ENCODE measurements at regions not wholly inside any gene's neighbourhood (a gene's known extent, or its start where the extent isn't known, plus 50 kb on each side); places are given as distances from the start of the nearest gene placed in this dataset.

DNA sequence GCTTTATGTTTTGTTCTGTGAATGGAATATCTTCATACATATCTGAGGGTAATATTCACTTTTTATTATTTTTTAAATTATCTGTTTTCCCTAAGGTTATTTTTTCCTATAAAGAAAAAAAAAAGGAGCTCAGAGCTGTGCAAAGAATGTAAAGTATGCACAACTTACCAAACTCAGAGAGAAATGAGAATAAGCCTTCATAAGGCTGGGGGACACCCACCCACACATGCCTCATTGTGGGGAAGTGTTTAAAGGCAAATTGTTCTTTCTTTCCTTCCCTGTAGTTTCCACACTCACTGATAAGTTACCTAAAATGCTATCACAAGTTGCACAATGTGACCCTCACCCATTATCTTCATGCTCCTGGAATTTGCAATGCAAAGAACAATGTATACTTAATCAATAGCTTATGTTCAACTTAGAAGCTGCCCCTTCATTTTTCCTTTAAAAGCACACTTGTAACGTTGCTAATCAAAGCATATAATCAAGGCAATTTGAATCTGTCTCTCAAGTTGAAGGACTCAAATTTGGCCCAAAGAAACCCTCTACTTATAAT is 108.1 kb downstream of the GNAT3 start:
- Histone ChIP-seq H3K27me3 (ENCODE audit: insufficient read depth in 3 of 3, low read length in 2 of 3) (no peaks in the 10 kb centered on the region), H3K27ac (no peak overlapping the region), H3K9me3 (no peaks in the 10 kb centered on the region), H3K4me1 (no peaks in the 10 kb centered on the region), H3K36me3 (ENCODE audit: insufficient read depth in 1 of 2, low read depth in 1 of 2) (no peaks in the 10 kb centered on the region), H3K4me3 (no peak overlapping the region)
- DNase-seq (no peak), ATAC-seq (no peak)
- TF ChIP-seq, protein P1, sequence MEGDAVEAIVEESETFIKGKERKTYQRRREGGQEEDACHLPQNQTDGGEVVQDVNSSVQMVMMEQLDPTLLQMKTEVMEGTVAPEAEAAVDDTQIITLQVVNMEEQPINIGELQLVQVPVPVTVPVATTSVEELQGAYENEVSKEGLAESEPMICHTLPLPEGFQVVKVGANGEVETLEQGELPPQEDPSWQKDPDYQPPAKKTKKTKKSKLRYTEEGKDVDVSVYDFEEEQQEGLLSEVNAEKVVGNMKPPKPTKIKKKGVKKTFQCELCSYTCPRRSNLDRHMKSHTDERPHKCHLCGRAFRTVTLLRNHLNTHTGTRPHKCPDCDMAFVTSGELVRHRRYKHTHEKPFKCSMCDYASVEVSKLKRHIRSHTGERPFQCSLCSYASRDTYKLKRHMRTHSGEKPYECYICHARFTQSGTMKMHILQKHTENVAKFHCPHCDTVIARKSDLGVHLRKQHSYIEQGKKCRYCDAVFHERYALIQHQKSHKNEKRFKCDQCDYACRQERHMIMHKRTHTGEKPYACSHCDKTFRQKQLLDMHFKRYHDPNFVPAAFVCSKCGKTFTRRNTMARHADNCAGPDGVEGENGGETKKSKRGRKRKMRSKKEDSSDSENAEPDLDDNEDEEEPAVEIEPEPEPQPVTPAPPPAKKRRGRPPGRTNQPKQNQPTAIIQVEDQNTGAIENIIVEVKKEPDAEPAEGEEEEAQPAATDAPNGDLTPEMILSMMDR (IDR thresholded peaks at IDR 0.05), result no peak
- intact Hi-C loops (cut with DNase I), result no loop called here
- whole genome bisulfite sequencing, 3 donors, result 33 to 49% (median 40%) methylated on average over 1 of the region's 1 CpG

DNA sequence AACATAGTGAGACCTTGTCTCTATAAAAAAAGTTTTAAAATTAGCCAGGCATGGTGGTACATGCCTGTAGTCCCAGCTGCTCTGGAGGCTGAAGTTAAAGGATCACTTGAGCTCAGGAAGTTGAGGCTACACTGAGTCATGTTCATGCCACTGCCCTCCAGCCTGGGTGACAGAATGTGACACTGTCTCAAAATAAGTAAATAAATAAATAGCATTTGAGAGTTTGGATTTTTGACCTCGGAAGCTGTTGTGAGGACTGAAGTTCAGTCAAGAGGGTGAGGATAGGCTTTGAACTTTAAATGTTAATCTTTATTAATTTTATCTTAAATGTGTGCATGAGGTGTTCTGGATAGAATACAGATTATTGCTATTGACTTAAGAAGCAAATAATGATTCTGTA is 110.2 kb downstream of the GNAT3 start:
- DNase-seq (no peak), ATAC-seq (no peak)
- no peaks in the 10 kb centered on the region for H3K4me1 ChIP-seq
- H3K36me3 ChIP-seq (ENCODE audit: insufficient read depth in 1 of 2, low read depth in 1 of 2), result no peaks in the 10 kb centered on the region
- H3K27ac ChIP-seq, result no peak overlapping the region
- TF ChIP-seq, protein P1 (IDR thresholded peaks at IDR 0.05), result no peak
- no peak overlapping the region for H3K4me3 ChIP-seq
- WGBS, 3 donors, result 89 to 92% (median 92%) methylated on average over 1 of the region's 1 CpG
- intact Hi-C loops (cut with DNase I), result no loop called here
- H3K27me3 ChIP-seq (ENCODE audit: insufficient read depth in 3 of 3, low read length in 2 of 3), result no peaks in the 10 kb centered on the region
- H3K9me3 ChIP-seq, result no peaks in the 10 kb centered on the region

DNA sequence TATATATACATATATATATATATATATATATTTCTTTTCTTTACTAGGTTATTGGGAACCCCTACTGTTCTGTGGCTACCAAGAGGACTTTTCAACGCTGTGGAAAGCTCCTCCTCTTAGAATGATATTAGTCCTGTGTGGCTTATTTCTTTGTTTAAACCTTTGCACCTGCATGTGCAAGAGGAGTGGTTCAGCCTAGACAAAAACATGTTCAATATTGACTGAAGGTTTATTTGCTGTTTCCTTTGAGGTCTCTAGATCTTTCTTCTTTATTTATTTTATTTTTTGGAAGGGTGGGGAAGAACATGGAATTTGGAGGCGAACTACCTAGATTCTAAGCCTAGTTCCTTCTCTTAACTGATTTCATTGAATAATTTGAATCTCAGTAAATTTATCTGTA is 118.1 kb downstream of the GNAT3 start:
- WGBS, 3 donors, result 81 to 83% (median 82%) methylated on average over 2 of the region's 2 CpGs
- intact Hi-C loops (cut with DNase I), result loop anchor here (2.0 to 10.0 kb wide), 4 partner anchors 259 to 336 kb away; partner anchors contain the start of gene GNAI1 (in 1 of the 2)
- Histone ChIP-seq H3K4me1 (no peaks in the 10 kb centered on the region), H3K27ac (no peak overlapping the region), H3K9me3 (no peaks in the 10 kb centered on the region), H3K36me3 (ENCODE audit: insufficient read depth in 1 of 2, low read depth in 1 of 2) (no peaks in the 10 kb centered on the region), H3K4me3 (no peak overlapping the region), H3K27me3 (ENCODE audit: insufficient read depth in 3 of 3, low read length in 2 of 3) (no peaks in the 10 kb centered on the region)
- no peak for ATAC-seq
- TF ChIP-seq, protein P1 (IDR thresholded peaks at IDR 0.05), result no peak
- DNase-seq, result no peak

DNA sequence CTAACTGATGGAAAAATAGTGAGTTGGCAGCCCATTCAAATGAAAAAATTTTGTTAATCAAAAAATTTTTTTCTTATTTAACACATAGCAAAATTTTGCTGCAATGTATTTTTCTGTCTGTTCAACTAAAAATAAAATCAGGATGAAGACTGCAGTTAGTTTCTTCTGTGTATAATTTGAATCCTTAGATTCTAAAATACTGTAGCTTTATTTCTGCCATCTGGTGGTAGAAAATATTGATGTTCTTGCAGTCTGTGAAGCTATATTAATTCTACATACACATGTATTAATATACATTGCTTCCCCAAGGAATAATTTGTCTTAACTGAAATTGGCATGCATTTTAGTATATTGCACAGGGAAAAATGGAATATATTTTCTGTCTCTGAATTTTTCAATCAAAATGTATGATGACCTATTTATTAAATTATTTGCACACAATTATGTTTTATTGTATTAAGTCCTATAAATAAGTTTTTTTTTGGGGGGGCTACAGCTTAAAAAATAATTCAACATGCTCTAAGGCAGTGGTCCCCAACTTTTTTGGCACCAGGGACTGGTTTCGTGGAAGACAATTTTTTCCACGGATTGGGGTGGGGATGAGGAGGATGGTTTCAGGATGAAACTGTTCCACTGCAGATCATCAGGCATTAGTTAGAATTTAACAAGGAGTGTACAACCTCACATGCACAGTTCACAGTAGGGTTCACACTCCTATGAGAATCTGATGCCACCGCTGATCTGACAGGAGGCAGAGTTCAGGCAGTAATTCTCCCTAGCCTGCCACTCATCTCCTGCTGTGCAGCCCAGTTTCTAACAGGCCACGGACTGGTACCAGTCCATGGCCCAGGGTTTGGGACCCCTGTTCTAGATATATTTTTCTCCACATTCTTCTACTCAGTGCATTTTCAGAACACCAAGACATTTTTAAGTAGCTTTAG is 119.4 kb downstream of the GNAT3 start:
- DNase-seq, result no peak
- intact Hi-C loops (cut with DNase I), result loop anchor here (2.0 to 10.0 kb wide), 4 partner anchors 258 to 335 kb away; partner anchors contain the start of gene GNAI1 (in 1 of the 2)
- Histone ChIP-seq H3K27me3 (ENCODE audit: insufficient read depth in 3 of 3, low read length in 2 of 3) (no peaks in the 10 kb centered on the region), H3K27ac (no peak overlapping the region), H3K36me3 (ENCODE audit: insufficient read depth in 1 of 2, low read depth in 1 of 2) (no peaks in the 10 kb centered on the region), H3K4me1 (no peaks in the 10 kb centered on the region), H3K9me3 (no peaks in the 10 kb centered on the region), H3K4me3 (no peak overlapping the region)
- 70 to 76% (median 72%) methylated on average over 4 of the region's 4 CpGs for whole genome bisulfite sequencing, 3 donors
- TF ChIP-seq, protein P1 (IDR thresholded peaks at IDR 0.05), result peak; percentile 59
- ATAC-seq, result no peak

All from psoas muscle (tissue), 7 donors.